AG09309 (cell line): ENCODE measurements at regions not wholly inside any gene's neighbourhood (a gene's known extent, or its start where the extent isn't known, plus 50 kb on each side); places are given as distances from the start of the nearest gene placed in this dataset.

ENCODE experiments used
- DNase-seq: peaks from one replicate; pipeline ENCODE4 v3.0.0-alpha.2; 2010; ENCODE audit warnings: low read depth
- H3K4me3 ChIP-seq: 2 replicates; pipeline ENCODE4 v1.5.1; 2011; ENCODE audit warnings: mild to moderate bottlenecking, low read depth, low read length, moderate library complexity; ENCODE audit not compliant: control insufficient read depth
- CTCF ChIP-seq: IDR thresholded peaks from 2 replicates; pipeline ENCODE4 v1.5.1; 2011; ENCODE audit warnings: mild to moderate bottlenecking, low read depth, low read length, inconsistent platforms; ENCODE audit not compliant: insufficient read depth, control insufficient read depth; ENCODE audit errors: missing control alignments

- no peak for DNase-seq
- H3K4me3 ChIP-seq: no peak overlapping the region
- no peak for TF ChIP-seq CTCF
Measured at GRCh38 chr17:77428020-77428748, 287.4 kb downstream of the SEC14L1 start.

GRCh38 chr17:77428749-77429368, 288.1 kb downstream of the SEC14L1 start:
- no peak overlapping the region for H3K4me3 ChIP-seq
- no peak for TF ChIP-seq CTCF
- no peak for DNase-seq

- DNase-seq: no peak
- no peak overlapping the region for H3K4me3 ChIP-seq
- TF ChIP-seq CTCF: no peak
Measured at GRCh38 chr17:77429369-77429968, 288.7 kb downstream of the SEC14L1 start.

GRCh38 chr17:77429969-77430752, 289.4 kb downstream of the SEC14L1 start:
- peak; percentile 91 for TF ChIP-seq CTCF
- DNase-seq: peak; percentile 93
- H3K4me3 ChIP-seq: no peak overlapping the region

DNA sequence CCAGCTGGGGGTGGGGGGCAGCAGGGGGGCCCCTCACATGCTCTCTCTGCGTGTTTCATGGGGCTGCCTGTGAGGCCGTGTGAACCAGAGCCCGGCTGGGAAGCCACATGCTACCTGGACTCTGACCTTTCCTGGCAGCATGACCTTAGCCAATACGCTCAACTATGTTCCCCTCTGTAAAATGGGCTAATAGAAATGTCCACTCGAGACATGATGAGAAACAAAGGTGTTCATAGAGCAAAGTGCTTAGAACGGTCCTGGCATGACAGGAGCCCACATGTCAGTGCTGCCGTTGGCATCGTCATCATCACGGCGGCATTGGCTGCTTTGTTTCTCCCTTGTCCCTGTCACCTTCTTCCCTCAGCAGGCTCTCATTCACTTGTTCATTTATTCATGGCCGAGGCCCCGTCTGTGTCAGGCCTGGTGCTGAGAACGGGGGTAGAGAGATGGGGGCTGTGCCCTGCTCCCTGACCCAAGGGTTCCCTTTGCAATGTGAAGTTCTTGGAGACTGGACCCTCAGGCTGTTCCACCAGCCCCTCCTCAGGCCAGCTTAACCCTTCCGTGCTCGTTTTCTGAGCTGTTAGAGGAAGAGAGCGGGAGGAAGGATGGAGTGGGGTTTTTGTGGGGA, 291.4 kb downstream of the SEC14L1 start:
- DNase-seq: no peak
- no peak for TF ChIP-seq CTCF
- H3K4me3 ChIP-seq: no peak overlapping the region

DNA sequence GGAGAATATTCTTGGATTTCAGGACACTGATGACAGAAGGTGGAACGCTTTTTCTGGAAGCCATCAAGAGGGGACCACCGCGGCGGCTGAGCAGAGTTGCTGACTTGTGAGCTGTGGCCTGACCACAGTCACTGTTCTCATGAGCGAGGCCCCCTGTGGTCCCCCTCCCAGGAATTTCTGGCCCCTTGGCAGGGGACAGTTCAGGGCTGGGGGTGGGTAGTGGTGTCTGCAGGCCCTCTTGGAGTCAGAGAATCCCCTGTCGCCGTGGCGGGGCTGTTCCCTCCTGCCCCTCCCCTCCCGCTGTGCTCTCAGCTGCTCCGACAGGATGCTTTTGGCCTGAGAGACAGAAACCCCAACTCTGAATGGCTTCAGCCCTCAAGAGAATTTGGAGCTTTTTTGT, 292.0 kb downstream of the SEC14L1 start:
- TF ChIP-seq CTCF: no peak
- no peak for DNase-seq
- no peak overlapping the region for H3K4me3 ChIP-seq
